GM18507 (cell line): ENCODE measurements at regions not wholly inside any gene's neighbourhood (a gene's known extent, or its start where the extent isn't known, plus 50 kb on each side); places are given as distances from the start of the nearest gene placed in this dataset.
"Not testable (repeated sequence)": the region's sequence is repeated elsewhere in the genome, so short reads cannot be mapped to it uniquely, and the experiment has no call there.

Experiments used
- DNase-seq: peaks from one replicate; pipeline ENCODE4 v3.0.0; 2011; ENCODE audit warnings: low read depth; ENCODE audit not compliant: insufficient read length; ENCODE audit errors: extremely low spot score
- FAIRE-seq: peaks from 2 replicates; lab custom pipeline; 2011; peaks lifted over from hg19 to GRCh38; lab: Jason Lieb, UNC

GRCh38 chr19:28457620-28458019 lies 755.3 kb downstream of the UQCRFS1 start:
- no peak for FAIRE-seq
- DNase-seq = no peak

- DNase-seq = no peak
- no peak for FAIRE-seq
Measured at GRCh38 chr19:28456708-28457320, 756.1 kb downstream of the UQCRFS1 start.

- FAIRE-seq (no peak), DNase-seq (no peak)
Measured at GRCh38 chr19:28456252-28456651, 756.7 kb downstream of the UQCRFS1 start.

GRCh38 chr19:28454083-28454482 lies 758.9 kb downstream of the UQCRFS1 start:
- no peak for FAIRE-seq
- no peak for DNase-seq

GRCh38 chr19:28453420-28453819 lies 759.5 kb downstream of the UQCRFS1 start:
- DNase-seq (no peak), FAIRE-seq (no peak)

- DNase-seq = no peak
- FAIRE-seq = no peak
Measured at GRCh38 chr19:28449803-28450202, 763.1 kb downstream of the UQCRFS1 start.

- FAIRE-seq (no peak), DNase-seq (no peak)
Measured at GRCh38 chr19:28446511-28446910, 766.4 kb downstream of the UQCRFS1 start.

GRCh38 chr19:28445826-28446225 lies 767.1 kb downstream of the UQCRFS1 start:
- DNase-seq (no peak), FAIRE-seq (no peak)

GRCh38 chr19:28444362-28444761 lies 768.6 kb downstream of the UQCRFS1 start:
- no peak for DNase-seq
- FAIRE-seq = no peak

- DNase-seq (no peak), FAIRE-seq (no peak)
Measured at GRCh38 chr19:28443361-28443760, 769.6 kb downstream of the UQCRFS1 start.

GRCh38 chr19:28437390-28438346 lies 775.3 kb downstream of the UQCRFS1 start:
- no peak for DNase-seq

GRCh38 chr19:28436320-28436719 lies 776.6 kb downstream of the UQCRFS1 start:
- FAIRE-seq (no peak), DNase-seq (no peak)

More at GRCh38 chr19:28437390-28438346, 775.3 kb downstream of the UQCRFS1 start:
- FAIRE-seq = no peak

GRCh38 chr19:28435551-28436271 lies 777.2 kb downstream of the UQCRFS1 start:
- FAIRE-seq = no peak

GRCh38 chr19:28434794-28435193 lies 778.2 kb downstream of the UQCRFS1 start:
- not testable (repeated sequence) for FAIRE-seq, DNase-seq

More at GRCh38 chr19:28435551-28436271, 777.2 kb downstream of the UQCRFS1 start:
- DNase-seq = no peak

- not testable (repeated sequence) for DNase-seq, FAIRE-seq
Measured at GRCh38 chr19:28434365-28434764, 778.6 kb downstream of the UQCRFS1 start.

- FAIRE-seq, DNase-seq: not testable (repeated sequence)
Measured at GRCh38 chr19:28433166-28433565, 779.8 kb downstream of the UQCRFS1 start.

GRCh38 chr19:28430214-28430613 lies 782.7 kb downstream of the UQCRFS1 start:
- DNase-seq (no peak), FAIRE-seq (no peak)

GRCh38 chr19:28429356-28429755 lies 783.6 kb downstream of the UQCRFS1 start:
- FAIRE-seq = no peak
- no peak for DNase-seq

GRCh38 chr19:28428663-28429348 lies 784.1 kb downstream of the UQCRFS1 start:
- DNase-seq (no peak), FAIRE-seq (no peak)
